NCI-H146 (cell line): ENCODE measurements at regions not wholly inside any gene's neighbourhood (a gene's known extent, or its start where the extent isn't known, plus 50 kb on each side); places are given as distances from the start of the nearest gene placed in this dataset.
"Not testable (repeated sequence)": the region's sequence is repeated elsewhere in the genome, so short reads cannot be mapped to it uniquely, and the experiment has no call there.

Experiments
- DNase-seq: peaks from one replicate; lab custom pipeline; 2025; lab: John Stamatoyannopoulos, UW

- DNase-seq, result no peak
These were observed 81.2 kb upstream of the TBL1X start for GRCh38 chrX:9383655-9384054.

- DNase-seq, result no peak
These were observed 76.4 kb upstream of the TBL1X start for GRCh38 chrX:9388450-9388849.

GRCh38 chrX:9390121-9390520 lies 74.7 kb upstream of the TBL1X start:
- no peak for DNase-seq

GRCh38 chrX:9390693-9391368 lies 74.0 kb upstream of the TBL1X start:
- no peak for DNase-seq

- DNase-seq, result no peak
These were observed 72.4 kb upstream of the TBL1X start for GRCh38 chrX:9392445-9392844.

GRCh38 chrX:9393571-9393970 lies 71.3 kb upstream of the TBL1X start:
- no peak for DNase-seq

- no peak for DNase-seq
These were observed 70.6 kb upstream of the TBL1X start for GRCh38 chrX:9394212-9394611.

- no peak for DNase-seq
These were observed 67.9 kb upstream of the TBL1X start for GRCh38 chrX:9396930-9397329.

GRCh38 chrX:9401051-9401450 lies 63.8 kb upstream of the TBL1X start:
- no peak for DNase-seq

- peak; percentile 16 for DNase-seq
These were observed 61.5 kb upstream of the TBL1X start for GRCh38 chrX:9403374-9403773.

- DNase-seq, result not testable (repeated sequence)
These were observed 59.2 kb upstream of the TBL1X start for GRCh38 chrX:9405635-9406034.

- not testable (repeated sequence) for DNase-seq
These were observed 54.0 kb upstream of the TBL1X start for GRCh38 chrX:9410889-9411288.

- not testable (repeated sequence) for DNase-seq
These were observed 53.2 kb upstream of the TBL1X start for GRCh38 chrX:9411682-9412081.

- DNase-seq, result no peak
These were observed 50.4 kb upstream of the TBL1X start for GRCh38 chrX:9414416-9414815.
